ENCODE measurements at regions not wholly inside any gene's neighbourhood (a gene's known extent, or its start where the extent isn't known, plus 50 kb on each side); places are given as distances from the start of the nearest gene placed in this dataset.
"Not testable (repeated sequence)": the region's sequence is repeated elsewhere in the genome, so short reads cannot be mapped to it uniquely, and the experiment has no call there.

GRCh38 chr15:22736200-22736599 lies 50.2 kb upstream of the NIPA1 start:
- TF ChIP-seq CTCF, POLR2A (IDR thresholded peaks at IDR 0.05): not testable (repeated sequence)

All from gastroesophageal sphincter (tissue), 3 donors.